GM12891 (cell line): ENCODE measurements at regions not wholly inside any gene's neighbourhood (a gene's known extent, or its start where the extent isn't known, plus 50 kb on each side); places are given as distances from the start of the nearest gene placed in this dataset.

Experiments used
- POLR2A ChIP-seq: IDR thresholded peaks from 2 replicates; pipeline ENCODE4 v1.6.1; 2011; ENCODE audit warnings: low read depth, low read length, control low read depth
- POLR2AphosphoS5 ChIP-seq: IDR thresholded peaks from 2 replicates; pipeline ENCODE4 v1.6.1; 2011; ENCODE audit warnings: low read depth, low read length, control low read depth
- TAF1 ChIP-seq: IDR thresholded peaks from 2 replicates; pipeline ENCODE4 v1.6.1; 2011; ENCODE audit warnings: low read depth, low read length, control low read depth

DNA sequence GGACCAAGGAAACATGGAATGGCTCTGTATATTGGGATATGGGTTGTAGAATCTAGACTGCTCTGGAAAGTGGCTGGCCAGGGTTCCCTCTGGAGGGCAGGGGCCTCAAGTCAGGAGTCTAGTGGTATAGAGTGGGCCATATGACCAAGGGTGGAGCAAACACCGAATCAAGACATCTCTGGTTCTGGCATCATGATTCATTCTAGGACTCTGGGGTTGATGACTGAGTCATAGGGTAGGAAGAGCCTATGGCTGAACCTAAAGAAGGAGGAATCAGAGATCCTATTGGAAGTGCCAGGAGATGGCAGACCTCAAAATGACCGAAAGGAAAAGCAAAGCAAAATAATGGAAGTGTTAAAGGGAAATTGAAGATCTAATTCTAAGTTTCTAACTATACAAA lies 356.4 kb upstream of the PRICKLE1 start:
- TF ChIP-seq POLR2A (no peak), TAF1 (no peak), POLR2AphosphoS5 (no peak)
